H9 (cell line): ENCODE measurements at regions not wholly inside any gene's neighbourhood (a gene's known extent, or its start where the extent isn't known, plus 50 kb on each side); places are given as distances from the start of the nearest gene placed in this dataset.

Source experiments
- DNase-seq: peaks from one replicate; pipeline ENCODE4 v3.0.0-alpha.2; 2017
- H2AFZ ChIP-seq: one replicate; pipeline ENCODE4 v1.6.1; 2013; ENCODE audit warnings: mild to moderate bottlenecking, low read length, control low read depth, moderate library complexity
- H2AK5ac ChIP-seq: 2 replicates; pipeline ENCODE4 v1.6.1; 2013; ENCODE audit warnings: low read length, control low read depth, mixed read lengths; ENCODE audit not compliant: insufficient read length
- H2BK120ac ChIP-seq: one replicate; pipeline ENCODE4 v1.6.1; 2013; ENCODE audit warnings: low read depth, mild to moderate bottlenecking, low read length, control low read depth, inconsistent platforms; ENCODE audit not compliant: poor library complexity, severe bottlenecking
- H2BK12ac ChIP-seq: 2 replicates; pipeline ENCODE4 v1.6.1; 2013; ENCODE audit warnings: low read length, control low read depth, mixed read lengths, low read depth; ENCODE audit not compliant: insufficient read length
- H2BK15ac ChIP-seq: 2 replicates; pipeline ENCODE4 v1.6.1; 2013; ENCODE audit warnings: low read depth, low read length, control low read depth
- H2BK20ac ChIP-seq: one replicate; pipeline ENCODE4 v1.6.1; 2013; ENCODE audit warnings: low read depth, mild to moderate bottlenecking, low read length, control low read depth, inconsistent platforms; ENCODE audit not compliant: poor library complexity, severe bottlenecking
- H2BK5ac ChIP-seq: 2 replicates; pipeline ENCODE4 v1.6.1; 2013; ENCODE audit warnings: low read length, control low read depth, mixed read lengths; ENCODE audit not compliant: insufficient read length
- H3K14ac ChIP-seq: 2 replicates; pipeline ENCODE4 v1.6.1; 2013; ENCODE audit warnings: low read length, control low read depth; ENCODE audit not compliant: insufficient read depth
- H3K18ac ChIP-seq: 2 replicates; pipeline ENCODE4 v1.6.1; 2013; ENCODE audit warnings: low read depth, mild to moderate bottlenecking, mixed read lengths, low read length, control low read depth; ENCODE audit not compliant: insufficient read length
- H3K23ac ChIP-seq: 2 replicates; pipeline ENCODE4 v1.6.1; 2013; ENCODE audit warnings: low read length, control low read depth, mixed read lengths, low read depth; ENCODE audit not compliant: insufficient read length
- H3K23me2 ChIP-seq: 2 replicates; pipeline ENCODE4 v1.6.1; 2013; ENCODE audit warnings: low read depth, mild to moderate bottlenecking, mixed read lengths, low read length, control low read depth; ENCODE audit not compliant: insufficient read length, poor library complexity, severe bottlenecking
- H3K27ac ChIP-seq: 2 replicates; pipeline ENCODE4 v1.5.1; 2013; ENCODE audit warnings: low read length, control low read depth, mixed read lengths, low read depth; ENCODE audit not compliant: insufficient read length
- H3K27me3 ChIP-seq: 2 replicates; pipeline ENCODE4 v1.6.1; 2013; ENCODE audit warnings: low read length, control low read depth, inconsistent platforms; ENCODE audit not compliant: insufficient read depth
- H3K4ac ChIP-seq: 2 replicates; pipeline ENCODE4 v1.6.1; 2013; ENCODE audit warnings: low read depth, mild to moderate bottlenecking, control low read depth, inconsistent platforms, low read length, moderate library complexity
- H3K4me1 ChIP-seq: 2 replicates; pipeline ENCODE4 v1.6.1; 2013; ENCODE audit warnings: low read length, control low read depth, inconsistent platforms; ENCODE audit not compliant: insufficient read depth
- H3K4me2 ChIP-seq: 2 replicates; pipeline ENCODE4 v1.6.1; 2013; ENCODE audit warnings: low read length, control low read depth, mixed read lengths; ENCODE audit not compliant: insufficient read length, insufficient read depth
- H3K56ac ChIP-seq: 2 replicates; pipeline ENCODE4 v1.6.1; 2013; ENCODE audit warnings: low read depth, mild to moderate bottlenecking, mixed read lengths, low read length, control low read depth; ENCODE audit not compliant: insufficient read length
- H3K79me1 ChIP-seq: 2 replicates; pipeline ENCODE4 v1.6.1; 2013; ENCODE audit warnings: low read depth, mild to moderate bottlenecking, moderate library complexity, low read length, control low read depth, inconsistent platforms; ENCODE audit not compliant: insufficient read depth, poor library complexity, severe bottlenecking
- H3K79me2 ChIP-seq: 2 replicates; pipeline ENCODE4 v1.6.1; 2013; ENCODE audit warnings: low read length, control low read depth, inconsistent platforms; ENCODE audit not compliant: insufficient read depth
- H3K9ac ChIP-seq: 2 replicates; pipeline ENCODE4 v1.6.1; 2013; ENCODE audit warnings: low read length, control low read depth, mixed read lengths; ENCODE audit not compliant: insufficient read length; ENCODE audit errors: extremely low read depth
- H3K9me3 ChIP-seq: one replicate; pipeline ENCODE4 v1.6.1; 2013; ENCODE audit warnings: low read depth, low read length, inconsistent platforms; ENCODE audit not compliant: control insufficient read depth
- H3T11ph ChIP-seq: one replicate; pipeline ENCODE4 v1.6.1; 2013; ENCODE audit warnings: mild to moderate bottlenecking, low read length, control low read depth, inconsistent platforms
- H4K20me1 ChIP-seq: one replicate; pipeline ENCODE4 v1.6.1; 2013; ENCODE audit not compliant: control insufficient read depth, insufficient read length, insufficient read depth
- H4K5ac ChIP-seq: 2 replicates; pipeline ENCODE4 v1.6.1; 2013; ENCODE audit warnings: low read depth, mild to moderate bottlenecking, mixed read lengths, low read length, control low read depth; ENCODE audit not compliant: insufficient read length
- H4K8ac ChIP-seq: replicated peaks from 2 replicates; pipeline ENCODE4 v1.6.1; 2013; ENCODE audit warnings: low read length, control low read depth, mixed read lengths, low read depth; ENCODE audit not compliant: insufficient read length
- H4K91ac ChIP-seq: 2 replicates; pipeline ENCODE4 v1.6.1; 2013; ENCODE audit warnings: low read depth, mild to moderate bottlenecking, moderate library complexity, mixed read lengths, low read length, control low read depth; ENCODE audit not compliant: insufficient read length
- H3K27ac Mint-ChIP-seq, 3 experiments: 2 replicates in 2 of 3; 3 replicates in 1 of 3; pipeline ENCODE4 v1.8.0; 2020 to 2021; ENCODE audit warnings: mixed read lengths in 3 of 3, mild to moderate bottlenecking in 1 of 3, moderate library complexity in 1 of 3
- H3K27me3 Mint-ChIP-seq: 2 replicates; pipeline ENCODE4 v1.8.0; 2021; ENCODE audit warnings: low read depth, mild to moderate bottlenecking, moderate library complexity, mixed read lengths
- H3K36me3 Mint-ChIP-seq, 3 experiments: 2 replicates in 2 of 3; 3 replicates in 1 of 3; pipeline ENCODE4 v1.8.0; 2020 to 2021; ENCODE audit warnings: low read depth in 3 of 3, mixed read lengths in 3 of 3; ENCODE audit not compliant: insufficient read depth in 1 of 3
- H3K4me1 Mint-ChIP-seq, 2 experiments: 2 replicates each; pipeline ENCODE4 v1.8.0; 2020; ENCODE audit warnings: mixed read lengths in 2 of 2
- H3K4me3 Mint-ChIP-seq, 2 experiments: 2 replicates in 1 of 2; 3 replicates in 1 of 2; pipeline ENCODE4 v1.8.0; 2020 to 2021; ENCODE audit warnings: mild to moderate bottlenecking in 2 of 2, mixed read lengths in 2 of 2, moderate library complexity in 1 of 2
- H3K9me3 Mint-ChIP-seq, 2 experiments: 2 replicates in 1 of 2; 3 replicates in 1 of 2; pipeline ENCODE4 v1.8.0; 2020; ENCODE audit warnings: mild to moderate bottlenecking in 2 of 2, mixed read lengths in 2 of 2, moderate library complexity in 1 of 2
- CTCF ChIP-seq: fragments of 200-600 bp; sonication (generic); conservative IDR thresholded peaks from 3 replicates; pipeline ENCODE4 v1.8.0; 2021; ENCODE audit warnings: antibody characterized with exemption, mild to moderate bottlenecking
- WGBS: extraction: QIAGEN DNeasy Blood & Tissue Kit; methylation state at CpG from one replicate; pipeline ENCODE4 v1.1.7; 2013; ENCODE audit warnings: missing lambda C conversion rate, low lambda C conversion rate, mixed read lengths; ENCODE audit not compliant: insufficient read length; ENCODE audit errors: extremely low coverage; 5-methylcytosine and 5-hydroxymethylcytosine counted together

GRCh38 chr21:22044431-22044830 is 1046.2 kb downstream of the NCAM2 start:
- Histone ChIP-seq H4K20me1 (no peaks in the 10 kb centered on the region), H3K27me3 (no peaks in the 10 kb centered on the region), H3K27ac (no peak overlapping the region), H3K23me2 (no peaks in the 10 kb centered on the region), H3K56ac (no peak overlapping the region), H2BK5ac (no peak overlapping the region), H3K14ac (no peak overlapping the region), H2AFZ (no peak overlapping the region), H4K8ac (no peak overlapping the region), H4K5ac (no peak overlapping the region), H3K9me3 (no peaks in the 10 kb centered on the region), H3K79me2 (no peaks in the 10 kb centered on the region), H2BK15ac (no peak overlapping the region), H2BK20ac (no peak overlapping the region), H2BK12ac (no peak overlapping the region), H3K9ac (no peak overlapping the region), H3K18ac (no peak overlapping the region), H2BK120ac (no peak overlapping the region), H4K91ac (no peak overlapping the region), H3K23ac (no peak overlapping the region), H3K4me2 (no peak overlapping the region), H3K79me1 (no peaks in the 10 kb centered on the region), H3T11ph (no peak overlapping the region), H2AK5ac (no peak overlapping the region), H3K4me1 (no peaks in the 10 kb centered on the region), H3K4ac (no peak overlapping the region)
- no peak for DNase-seq
- Mint-ChIP-seq H3K27ac (no peak overlapping the region), H3K9me3 (peaks cover 3 to 10% of the 10 kb centered on the region in 2 experiments; a peak in 4 of 5 replicates), H3K4me1 (no peaks in the 10 kb centered on the region), H3K4me3 (no peak overlapping the region), H3K27me3 (no peaks in the 10 kb centered on the region), H3K36me3 (no peaks in the 10 kb centered on the region; a peak in 2 of 7 replicates)
- no CpG with 5 or more reads among the region's 2 CpGs for WGBS
- no peak for TF ChIP-seq CTCF
